ENCODE measurements at regions not wholly inside any gene's neighbourhood (a gene's known extent, or its start where the extent isn't known, plus 50 kb on each side); places are given as distances from the start of the nearest gene placed in this dataset.

GRCh38 chr4:77220828-77221613 lies 64.0 kb downstream of the CCNG2 start:
- no peak for TF ChIP-seq CTCF (IDR thresholded peaks at IDR 0.05; ENCODE audit: borderline replicate concordance, insufficient read depth, low read depth, low read length)
- no peak overlapping the region for H3K4me3 ChIP-seq (ENCODE audit: low read depth, low read length)

GRCh38 chr4:77225022-77225421 lies 68.0 kb downstream of the CCNG2 start:
- TF ChIP-seq CTCF (IDR thresholded peaks at IDR 0.05; ENCODE audit: borderline replicate concordance, insufficient read depth, low read depth, low read length): no peak
- no peak overlapping the region for H3K4me3 ChIP-seq (ENCODE audit: low read depth, low read length)

GRCh38 chr4:77226939-77227705 lies 70.1 kb downstream of the CCNG2 start:
- H3K4me3 ChIP-seq (ENCODE audit: low read depth, low read length): no peak overlapping the region
- TF ChIP-seq CTCF (IDR thresholded peaks at IDR 0.05; ENCODE audit: borderline replicate concordance, insufficient read depth, low read depth, low read length): no peak

- no peak for TF ChIP-seq CTCF (IDR thresholded peaks at IDR 0.05; ENCODE audit: borderline replicate concordance, insufficient read depth, low read depth, low read length)
- no peak overlapping the region for H3K4me3 ChIP-seq (ENCODE audit: low read depth, low read length)
Observed at GRCh38 chr4:77229433-77229832, 72.4 kb downstream of the CCNG2 start.

- TF ChIP-seq CTCF (IDR thresholded peaks at IDR 0.05; ENCODE audit: borderline replicate concordance, insufficient read depth, low read depth, low read length): no peak
- no peak overlapping the region for H3K4me3 ChIP-seq (ENCODE audit: low read depth, low read length)
Observed at GRCh38 chr4:77232653-77233052, 75.6 kb downstream of the CCNG2 start.

GRCh38 chr4:77235289-77235854 lies 78.4 kb downstream of the CCNG2 start:
- H3K4me3 ChIP-seq (ENCODE audit: low read depth, low read length): no peak overlapping the region

More at GRCh38 chr4:77235289-77235854, 78.4 kb downstream of the CCNG2 start:
- no peak for TF ChIP-seq CTCF (IDR thresholded peaks at IDR 0.05; ENCODE audit: borderline replicate concordance, insufficient read depth, low read depth, low read length)
